ENCODE measurements at regions not wholly inside any gene's neighbourhood (a gene's known extent, or its start where the extent isn't known, plus 50 kb on each side); places are given as distances from the start of the nearest gene placed in this dataset.
"Not testable (repeated sequence)": the region's sequence is repeated elsewhere in the genome, so short reads cannot be mapped to it uniquely, and the experiment has no call there.

DNA sequence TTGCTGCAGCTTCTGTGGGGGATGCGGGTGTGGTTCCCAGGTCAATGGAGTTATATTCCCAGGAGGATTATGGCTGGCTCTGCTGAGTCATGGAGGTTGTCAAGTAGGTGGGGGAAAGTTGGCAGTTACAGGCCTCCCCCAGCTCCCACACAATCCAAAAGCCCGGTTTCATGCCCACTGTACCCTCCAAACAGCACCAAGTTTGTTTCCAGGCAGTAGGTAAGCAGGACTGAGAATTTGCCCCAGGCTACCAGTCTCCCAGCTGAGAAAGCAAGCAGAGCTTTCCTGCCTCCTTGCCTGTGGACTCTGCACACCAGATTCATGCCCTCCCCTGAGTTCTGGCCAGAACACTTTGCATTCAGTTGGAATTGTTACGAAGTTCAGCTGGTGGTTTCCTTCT, 578.2 kb downstream of the MEI4 start:
- no peak for DNase-seq (ENCODE audit: low spot score)

DNA sequence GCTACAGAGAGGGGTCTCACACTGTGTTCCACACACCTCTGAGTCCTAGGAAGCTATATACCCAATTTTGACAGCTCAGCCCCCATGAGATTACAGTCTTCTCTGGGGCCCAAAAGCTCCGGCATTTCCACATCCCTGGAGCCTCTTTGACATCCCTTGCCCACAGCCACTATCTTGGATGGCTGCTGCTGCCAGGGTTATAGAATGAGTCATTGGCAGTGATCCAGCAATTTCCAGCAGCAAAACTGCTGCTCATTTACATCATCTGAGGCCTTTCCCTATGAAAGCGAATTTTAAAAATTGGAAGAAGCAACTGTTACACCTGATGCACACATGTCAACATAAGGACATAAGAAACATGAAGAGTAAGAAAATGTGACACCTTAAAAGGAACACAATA, 590.7 kb downstream of the MEI4 start:
- DNase-seq (ENCODE audit: low spot score): no peak

GRCh38 chr6:78251931-78252330, 599.1 kb downstream of the MEI4 start:
- DNase-seq (ENCODE audit: low spot score): no peak

DNA sequence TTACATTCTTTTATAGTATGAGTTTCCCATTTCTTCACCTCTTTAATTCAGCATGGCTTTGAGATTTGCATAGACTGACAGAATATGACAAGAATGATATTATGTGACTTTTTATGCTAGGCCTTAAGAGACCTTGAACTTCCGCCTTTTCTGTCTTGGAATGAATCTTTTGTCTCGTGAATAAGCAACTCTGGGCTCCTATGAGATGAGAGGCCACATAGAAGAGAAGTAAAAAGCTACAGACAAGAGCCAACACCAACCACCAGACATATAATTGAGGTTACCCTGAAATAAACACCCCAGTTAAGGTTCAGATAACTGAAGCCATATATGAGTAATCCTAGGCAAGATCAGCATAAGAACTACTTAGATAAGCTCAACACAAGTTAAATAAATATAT, 600.8 kb downstream of the MEI4 start:
- no peak for DNase-seq (ENCODE audit: low spot score)

DNA sequence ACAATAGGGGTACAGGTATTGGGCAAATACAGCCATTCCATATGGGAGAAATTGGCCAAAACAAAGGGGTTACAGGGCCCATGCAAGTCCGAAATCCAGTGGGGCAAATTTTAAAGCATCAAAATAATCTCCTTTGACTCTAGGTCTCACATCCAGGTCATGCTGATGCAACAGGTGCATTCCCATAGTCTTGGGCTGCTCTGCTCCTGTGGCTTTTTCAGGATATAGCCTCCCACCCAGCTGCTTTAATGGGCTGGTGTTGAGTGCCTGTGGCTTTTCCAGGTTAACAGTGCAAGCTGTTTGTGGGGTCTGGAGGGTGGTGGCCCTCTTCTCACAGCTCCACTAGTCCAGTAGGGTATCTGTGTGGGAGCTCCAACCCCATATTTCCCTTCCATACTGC, 607.1 kb downstream of the MEI4 start:
- no peak for DNase-seq (ENCODE audit: low spot score)

- DNase-seq (ENCODE audit: low spot score): not testable (repeated sequence)
Observed at GRCh38 chr6:78260427-78260826, 606.9 kb upstream of the IRAK1BP1 start.

DNA sequence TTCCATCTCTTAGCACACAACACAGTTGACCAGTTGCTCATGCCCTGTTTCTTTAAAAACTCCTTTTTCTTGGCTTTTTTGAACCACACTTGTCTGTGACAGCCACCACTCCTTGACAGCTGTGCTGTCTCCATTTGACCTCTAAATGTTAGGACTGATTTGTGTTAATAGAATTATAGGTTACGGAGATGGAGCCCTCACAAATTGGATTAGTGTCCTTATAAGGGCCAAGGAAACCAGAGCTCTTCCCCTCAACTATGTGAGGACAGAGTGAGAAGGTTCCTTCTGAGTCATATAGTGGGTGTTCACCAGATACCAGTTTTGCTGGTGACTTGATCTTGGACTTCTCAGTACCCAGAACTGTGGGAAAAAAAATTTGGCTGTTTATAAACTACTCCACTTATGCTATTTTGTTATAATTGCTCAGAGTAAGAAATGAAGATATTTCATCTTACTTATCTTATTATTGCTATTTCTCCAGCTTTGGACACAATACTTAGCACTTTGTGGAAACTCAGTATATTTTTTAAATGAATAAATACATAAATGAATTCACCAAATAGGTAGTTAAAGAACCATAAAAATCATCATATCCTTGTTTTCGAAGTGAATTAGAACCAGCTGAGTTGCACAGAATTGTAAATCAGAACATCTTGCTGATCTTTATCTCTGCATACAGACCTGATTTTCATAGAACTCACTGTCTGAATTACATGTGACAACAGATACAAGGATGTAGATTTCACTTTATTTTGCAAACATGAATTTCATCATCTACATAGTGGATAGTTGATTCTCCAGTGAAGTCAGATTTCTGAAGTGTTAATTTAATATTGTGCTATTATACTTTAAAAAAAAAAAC, 598.5 kb upstream of the IRAK1BP1 start:
- no peak for DNase-seq (ENCODE audit: low spot score)

DNA sequence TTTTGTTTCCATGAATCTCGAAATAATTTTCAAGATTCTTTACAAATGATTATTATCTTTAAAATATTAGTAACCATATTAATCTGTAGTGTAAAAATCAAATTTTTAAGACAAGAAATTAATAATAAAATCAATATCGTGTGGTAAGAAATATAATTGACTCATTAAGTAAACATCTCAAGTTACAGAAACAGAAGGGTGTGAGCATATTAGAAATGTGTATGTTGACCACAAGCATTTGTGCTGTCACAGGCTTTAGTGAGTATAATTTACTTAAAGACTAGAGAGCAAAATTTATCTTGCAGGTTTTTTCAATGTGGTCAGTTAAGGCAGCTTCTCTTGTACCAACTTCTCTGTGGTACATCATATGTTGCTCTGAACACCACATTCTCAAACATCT, 566.5 kb upstream of the IRAK1BP1 start:
- DNase-seq (ENCODE audit: low spot score): no peak

DNA sequence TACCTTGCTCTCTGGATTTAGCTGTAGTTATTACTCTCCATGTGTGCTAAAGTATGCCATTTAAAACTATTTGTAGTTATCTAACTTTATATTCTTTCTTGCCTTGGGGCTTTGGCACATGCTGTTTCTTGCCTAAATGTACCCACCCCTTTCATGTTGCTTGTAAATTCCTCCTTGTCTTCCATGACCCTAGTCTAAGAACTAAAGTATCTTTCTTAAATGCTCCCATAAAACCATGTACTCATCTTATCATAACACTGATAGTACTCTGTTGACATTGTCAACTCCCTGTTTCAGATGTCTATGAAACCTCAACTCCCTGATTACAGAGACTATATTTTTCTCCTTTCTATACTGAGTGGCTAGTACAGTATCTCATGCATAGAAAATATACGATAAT, 564.9 kb upstream of the IRAK1BP1 start:
- no peak for DNase-seq (ENCODE audit: low spot score)

- DNase-seq (ENCODE audit: low spot score): no peak
Observed at GRCh38 chr6:78308025-78308424, 559.3 kb upstream of the IRAK1BP1 start.

DNA sequence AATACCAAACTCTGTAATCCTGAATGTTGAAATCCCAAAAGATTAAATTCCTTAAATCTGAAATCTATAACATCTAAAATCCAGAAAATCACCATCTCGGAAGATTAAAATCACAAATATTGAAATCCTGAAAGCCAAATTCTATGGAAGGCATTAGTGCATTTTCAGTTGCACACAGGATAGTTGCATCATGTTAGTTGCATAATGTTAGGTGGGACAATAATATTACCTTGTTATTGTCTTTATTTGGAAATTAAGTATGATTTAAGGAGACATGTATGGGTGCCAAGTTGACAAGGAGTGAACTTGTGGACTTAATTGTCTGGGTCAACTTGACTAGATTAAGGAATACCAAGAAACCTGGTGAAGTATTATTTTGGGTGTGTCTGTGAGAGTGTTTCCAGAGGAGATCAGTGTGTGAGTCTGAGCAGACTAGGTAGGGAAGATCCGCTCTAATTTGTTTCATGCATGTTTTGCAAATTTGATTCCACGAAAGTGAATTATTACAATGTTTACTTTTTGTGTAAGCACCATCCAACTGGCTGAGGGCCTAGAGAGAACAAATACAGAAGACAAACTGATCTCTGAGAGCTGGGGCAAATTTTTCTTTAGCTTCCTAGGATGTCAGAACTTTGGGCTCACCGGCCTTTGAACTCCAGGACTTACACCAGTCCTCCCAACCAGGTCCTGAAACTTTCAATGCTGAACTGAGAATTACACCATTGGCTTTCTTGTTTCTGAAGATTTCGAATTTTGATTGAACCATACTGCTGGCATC, 545.1 kb upstream of the IRAK1BP1 start:
- DNase-seq (ENCODE audit: low spot score): no peak

- no peak for DNase-seq (ENCODE audit: low spot score)
Observed at GRCh38 chr6:78324213-78324612, 543.1 kb upstream of the IRAK1BP1 start.

GRCh38 chr6:78340755-78341154, 526.6 kb upstream of the IRAK1BP1 start:
- DNase-seq (ENCODE audit: low spot score): no peak

- no peak for DNase-seq (ENCODE audit: low spot score)
Observed at GRCh38 chr6:78345882-78346281, 521.5 kb upstream of the IRAK1BP1 start.

- DNase-seq (ENCODE audit: low spot score): no peak
Observed at GRCh38 chr6:78347191-78347916, 520.0 kb upstream of the IRAK1BP1 start.

DNA sequence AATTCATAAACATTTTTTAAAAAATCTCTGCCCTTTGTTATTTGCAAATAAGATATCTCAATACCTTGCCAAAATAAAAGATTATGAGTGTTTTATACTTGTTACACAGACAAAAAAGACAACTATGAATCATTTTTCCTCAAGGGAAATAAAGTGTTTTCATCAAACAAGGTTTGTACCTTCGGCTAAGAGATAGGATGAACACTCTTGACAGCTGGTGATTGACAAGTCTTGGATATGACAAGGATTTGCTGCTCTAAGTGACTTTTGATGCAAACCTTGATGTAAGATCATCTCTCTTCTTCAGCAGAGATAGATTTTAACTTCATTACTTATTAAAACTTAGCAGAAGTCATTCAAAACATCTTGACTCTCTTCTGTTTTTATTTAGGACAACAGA, 514.3 kb upstream of the IRAK1BP1 start:
- no peak for DNase-seq (ENCODE audit: low spot score)

DNA sequence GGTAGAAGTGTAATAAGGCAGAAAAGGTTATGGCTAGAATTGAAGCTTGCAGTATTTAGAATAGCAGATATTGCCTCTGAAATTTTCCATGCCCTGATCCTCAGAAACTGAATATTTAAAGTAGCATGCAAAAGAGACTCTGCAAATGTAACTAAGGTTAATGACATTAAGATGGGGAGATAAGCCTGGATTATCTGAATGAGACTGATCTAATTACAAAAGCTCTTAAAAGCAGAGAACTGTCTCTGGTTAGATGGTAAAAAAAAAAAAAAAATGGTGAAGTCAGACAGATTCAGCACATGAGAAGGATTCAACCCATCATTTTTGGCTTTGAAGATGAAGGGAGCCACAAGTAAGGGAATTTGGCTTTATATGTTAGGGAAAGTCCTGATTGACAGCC, 503.7 kb upstream of the IRAK1BP1 start:
- no peak for DNase-seq (ENCODE audit: low spot score)

GRCh38 chr6:78365473-78365872, 501.9 kb upstream of the IRAK1BP1 start:
- DNase-seq (ENCODE audit: low spot score): no peak

DNA sequence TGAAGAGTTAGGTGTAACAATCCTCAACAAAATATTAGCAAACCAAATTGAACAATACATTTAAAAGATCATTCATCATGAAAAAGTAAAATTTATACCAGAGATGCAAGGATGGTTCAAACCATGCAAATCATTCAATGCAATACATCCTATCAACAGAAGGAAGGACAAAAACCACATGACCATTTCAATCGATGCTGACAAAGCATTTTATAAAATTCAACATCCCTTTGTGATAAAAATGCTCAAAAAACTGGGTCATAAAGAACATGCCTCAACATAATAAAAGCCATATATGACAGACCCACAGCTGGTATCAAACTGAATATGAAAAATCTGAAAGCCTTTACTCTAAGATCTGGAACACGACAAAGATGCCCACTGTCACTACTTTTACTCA, 490.3 kb upstream of the IRAK1BP1 start:
- DNase-seq (ENCODE audit: low spot score): no peak

- no peak for DNase-seq (ENCODE audit: low spot score)
Observed at GRCh38 chr6:78379982-78380381, 487.4 kb upstream of the IRAK1BP1 start.

DNA sequence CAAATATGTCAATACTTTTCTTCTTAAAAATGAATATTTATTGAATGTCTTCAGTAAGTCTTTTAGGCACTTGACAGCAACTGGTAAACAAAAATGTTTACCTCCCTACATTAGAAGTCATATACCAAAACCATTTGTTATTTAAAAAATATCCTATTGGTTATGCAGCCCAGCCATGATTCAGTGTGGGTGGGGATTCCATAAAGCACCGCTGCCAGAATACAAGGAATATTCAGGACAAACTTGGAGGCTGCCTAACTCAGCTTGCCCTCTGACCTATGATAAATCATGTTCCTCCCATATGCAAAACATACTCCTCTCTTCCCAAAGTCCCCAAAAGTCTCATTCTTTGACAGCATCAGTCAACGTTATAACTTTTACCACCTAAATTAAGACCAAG, 486.8 kb upstream of the IRAK1BP1 start:
- no peak for DNase-seq (ENCODE audit: low spot score)

DNA sequence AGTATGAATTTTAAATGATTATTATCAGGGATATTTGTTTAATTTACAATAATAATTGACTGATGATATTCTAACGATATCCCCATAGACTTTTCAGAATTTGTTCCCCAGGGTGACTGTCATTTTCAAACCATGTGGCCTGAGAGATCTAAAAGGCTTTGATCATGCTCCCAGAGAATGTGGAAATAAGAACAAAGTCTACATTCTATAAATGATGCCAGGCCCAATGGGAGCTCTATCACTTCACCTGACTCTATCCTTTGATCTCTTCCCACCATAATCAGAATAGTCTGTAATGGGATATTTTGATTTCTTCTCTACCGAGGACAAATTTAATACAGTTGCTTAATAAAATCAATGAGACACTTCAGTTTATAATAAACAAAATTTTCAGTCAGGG, 483.4 kb upstream of the IRAK1BP1 start:
- no peak for DNase-seq (ENCODE audit: low spot score)

DNA sequence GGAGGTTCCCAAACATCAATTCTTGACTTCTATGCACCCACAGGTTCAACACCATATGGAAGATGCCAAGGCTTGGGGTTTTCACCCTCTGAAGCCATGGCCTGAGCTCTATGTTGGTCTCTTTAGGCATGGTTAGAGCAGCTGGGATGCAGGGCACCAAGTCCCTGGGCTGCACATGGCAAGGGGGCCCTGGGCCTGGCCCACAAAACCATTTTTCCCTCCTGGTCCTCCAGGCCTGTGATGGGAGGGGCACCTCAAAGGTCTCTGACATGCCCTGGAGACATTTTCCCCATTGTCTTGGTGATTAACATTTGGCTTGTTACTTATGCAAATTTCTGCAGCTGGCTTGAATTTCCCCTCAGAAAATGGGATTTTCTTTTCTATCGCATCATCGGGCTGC, 480.5 kb upstream of the IRAK1BP1 start:
- DNase-seq (ENCODE audit: low spot score): not testable (repeated sequence)

All from hepatic stellate cell (primary cell).